IMR-90 (cell line): ENCODE measurements at regions not wholly inside any gene's neighbourhood (a gene's known extent, or its start where the extent isn't known, plus 50 kb on each side); places are given as distances from the start of the nearest gene placed in this dataset.
A peak's percentile ranks its signal among the peaks of the same experiment; 100 is the strongest.

Source experiments
- ATAC-seq: fragments of 200-7000 bp; cut with Tn5 transposase; 2 replicates; pipeline ENCODE4 v1.9.1; 2020; ENCODE audit warnings: low read depth, mild to moderate bottlenecking, moderate library complexity
- BruUV-seq: library from RNA; stranded (reverse); fragments of 400-500 nt; replicated peaks from 2 replicates; lab custom pipeline; 2021; lab: Mats Ljungman, UMichigan
- CTCF ChIA-PET: fragments of 300-600 bp; formaldehyde crosslinking; extraction: SDS; loops from one replicate; lab custom pipeline; 2021; ENCODE audit warnings: antibody characterized with exemption; lab: Yijun Ruan, JAX
- POLR2A ChIA-PET: fragments of 300-600 bp; sonication (Branson Sonifier 250); formaldehyde crosslinking; loops from one replicate; lab custom pipeline; 2022; ENCODE audit warnings: antibody characterized with exemption; ENCODE audit not compliant: unreplicated experiment; lab: Charles Lee
- DNase-seq: peaks from one replicate; pipeline ENCODE4 v3.0.0; 2013
- H2AFZ ChIP-seq: replicated peaks from 2 replicates; pipeline ENCODE3; 2013; ENCODE audit warnings: low read length, mild to moderate bottlenecking; ENCODE audit not compliant: poor library complexity
- H2AK5ac ChIP-seq: 2 replicates; pipeline ENCODE4 v1.6.1; 2013; ENCODE audit warnings: low read depth, low read length, inconsistent platforms
- H2AK9ac ChIP-seq: replicated peaks from 2 replicates; pipeline ENCODE3; 2013; ENCODE audit warnings: mild to moderate bottlenecking, low read depth, low read length, moderate library complexity; ENCODE audit not compliant: poor library complexity
- H2BK120ac ChIP-seq: 2 replicates; pipeline ENCODE4 v1.6.1; 2013; ENCODE audit warnings: low read depth, low read length, inconsistent platforms
- H2BK15ac ChIP-seq: 3 replicates; pipeline ENCODE4 v1.6.1; 2013; ENCODE audit warnings: low read depth, low read length, inconsistent platforms
- H2BK20ac ChIP-seq: 2 replicates; pipeline ENCODE4 v1.6.1; 2013; ENCODE audit warnings: low read depth, mild to moderate bottlenecking, inconsistent platforms, low read length, moderate library complexity
- H2BK5ac ChIP-seq: 2 replicates; pipeline ENCODE4 v1.6.1; 2013; ENCODE audit warnings: mild to moderate bottlenecking, low read depth, low read length, inconsistent platforms; ENCODE audit not compliant: poor library complexity, severe bottlenecking
- H3K14ac ChIP-seq: replicated peaks from 2 replicates; pipeline ENCODE4 v1.6.1; 2013; ENCODE audit warnings: low read depth, low read length, inconsistent platforms
- H3K18ac ChIP-seq: 2 replicates; pipeline ENCODE4 v1.6.1; 2013; ENCODE audit warnings: low read depth, low read length, control low read depth
- H3K23ac ChIP-seq: 2 replicates; pipeline ENCODE4 v1.6.1; 2013; ENCODE audit warnings: low read depth, low read length, inconsistent platforms
- H3K27ac ChIP-seq: 2 replicates; pipeline ENCODE4 v1.5.1; 2013; ENCODE audit warnings: mild to moderate bottlenecking, control low read depth, low read length; ENCODE audit not compliant: insufficient read depth
- H3K27me3 ChIP-seq: 2 replicates; pipeline ENCODE4 v1.6.1; 2013; ENCODE audit warnings: low read length; ENCODE audit not compliant: control insufficient read depth, insufficient read depth
- H3K36me3 ChIP-seq: 2 replicates; pipeline ENCODE4 v1.6.1; 2013; ENCODE audit warnings: low read length, mixed read lengths; ENCODE audit not compliant: control insufficient read depth, insufficient read depth
- H3K4ac ChIP-seq: 2 replicates; pipeline ENCODE4 v1.6.1; 2013; ENCODE audit warnings: low read depth, low read length, inconsistent platforms
- H3K4me1 ChIP-seq: 2 replicates; pipeline ENCODE4 v1.6.1; 2013; ENCODE audit warnings: low read length, mixed read lengths; ENCODE audit not compliant: control insufficient read depth, insufficient read depth
- H3K4me2 ChIP-seq: 2 replicates; pipeline ENCODE4 v1.6.1; 2013; ENCODE audit warnings: low read depth, mild to moderate bottlenecking, control low read depth, low read length, moderate library complexity
- H3K4me3 ChIP-seq: 2 replicates; pipeline ENCODE4 v1.5.1; 2013; ENCODE audit warnings: low read depth, mild to moderate bottlenecking, control low read depth, low read length, moderate library complexity; ENCODE audit not compliant: insufficient read depth
- H3K56ac ChIP-seq: 2 replicates; pipeline ENCODE4 v1.6.1; 2013; ENCODE audit warnings: low read length, inconsistent platforms; ENCODE audit not compliant: insufficient read depth; ENCODE audit errors: extremely low read depth
- H3K79me1 ChIP-seq, 2 experiments: 2 replicates each; pipeline ENCODE4 v1.6.1; 2013; ENCODE audit warnings: low read length in 2 of 2, inconsistent platforms in 1 of 2, low read depth in 1 of 2
- H3K9ac ChIP-seq: 2 replicates; pipeline ENCODE4 v1.6.1; 2013; ENCODE audit warnings: low read depth, low read length, control low read depth
- H3K9me1 ChIP-seq: 2 replicates; pipeline ENCODE4 v1.6.1; 2013; ENCODE audit warnings: low read length, inconsistent platforms; ENCODE audit not compliant: insufficient read depth
- H3K9me3 ChIP-seq: 2 replicates; pipeline ENCODE4 v1.6.1; 2013; ENCODE audit warnings: low read length; ENCODE audit not compliant: control insufficient read depth, insufficient read depth
- H4K20me1 ChIP-seq: 2 replicates; pipeline ENCODE4 v1.6.1; 2013; ENCODE audit warnings: low read length, inconsistent platforms; ENCODE audit not compliant: insufficient read depth
- H4K5ac ChIP-seq: 2 replicates; pipeline ENCODE4 v1.6.1; 2013; ENCODE audit warnings: mild to moderate bottlenecking, low read depth, low read length, control low read depth
- H4K8ac ChIP-seq, 2 experiments: 2 replicates each; pipeline ENCODE4 v1.6.1; 2013; ENCODE audit warnings: low read depth in 2 of 2, low read length in 2 of 2, control low read depth in 1 of 2, inconsistent platforms in 1 of 2
- H4K91ac ChIP-seq: 2 replicates; pipeline ENCODE4 v1.6.1; 2013; ENCODE audit warnings: low read depth, low read length, inconsistent platforms; ENCODE audit not compliant: insufficient read depth
- CEBPB ChIP-seq: IDR thresholded peaks from 2 replicates; pipeline ENCODE4 v1.6.1; 2012; ENCODE audit warnings: low read depth, low read length, improper control_type of control experiment
- RAD21 ChIP-seq: IDR thresholded peaks from 2 replicates; pipeline ENCODE4 v1.6.1; 2012; ENCODE audit warnings: low read length, improper control_type of control experiment
- dilution Hi-C: fragments of 300-500 bp; cut with HindIII; formaldehyde crosslinking; loops from one replicate; pipeline ENCODE4 v1.14.3; 2018; ENCODE audit warnings: low sequenced_read_pairs; ENCODE audit not compliant: unreplicated experiment
- in situ Hi-C: fragments of 300-500 bp; cut with MboI; formaldehyde crosslinking; loops from 3 replicates; pipeline ENCODE4 v1.14.3; 2019; ENCODE audit warnings: low sequenced_read_pairs, inconsistent platforms, mixed read lengths
- intact Hi-C: fragments of 100-400 bp; cut with micrococcal nuclease; formaldehyde crosslinking; loops from 2 replicates; pipeline ENCODE4 v1.10.0; 2022

DNA sequence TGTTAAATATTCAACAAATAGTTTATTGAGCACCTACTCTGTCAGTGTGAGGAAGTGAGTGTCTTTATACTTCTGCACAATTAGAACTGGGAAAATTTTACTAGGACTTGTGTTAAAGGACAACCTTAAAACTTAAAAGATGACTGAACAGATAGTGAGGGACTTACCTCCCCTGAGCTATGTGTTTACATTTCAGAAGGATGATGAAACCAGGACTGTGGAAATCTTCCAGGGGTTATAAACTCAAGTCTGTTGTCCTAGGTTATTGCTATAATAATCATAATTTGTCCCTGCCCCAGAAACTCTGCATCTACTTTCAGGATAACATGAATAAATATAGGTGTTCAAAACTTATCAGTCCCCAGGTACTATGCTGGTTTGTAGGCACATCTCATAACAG lies 261.0 kb upstream of the MKLN1 start:
- ATAC-seq, result peak; percentile 21; the same call in 1 of the 2 replicates
- Histone ChIP-seq H3K4me2 (peak overlapping the region; percentile 31; the same call in 1 of the 2 replicates), H4K5ac (no peak overlapping the region), H3K27me3 (no peaks in the 10 kb centered on the region), H4K8ac (no peak overlapping the region; a peak in 1 of 4 replicates), H3K18ac (no peak overlapping the region), H2BK20ac (peak overlapping the region; percentile 60; the same call in 1 of the 2 replicates), H2BK5ac (peak overlapping the region; percentile 10), H3K4me1 (peaks cover 7% of the 10 kb centered on the region), H2AK5ac (no peak overlapping the region), H3K56ac (no peak overlapping the region), H4K20me1 (peaks cover 22% of the 10 kb centered on the region; the same call in 1 of the 2 replicates), H4K91ac (no peak overlapping the region), H3K9me3 (no peaks in the 10 kb centered on the region), H2AK9ac (no peak overlapping the region), H3K4ac (0 out of 2 replicates have a peak overlapping the region, but pooled peaks have one; percentile 24), H3K4me3 (no peak overlapping the region), H3K9me1 (peaks cover 7% of the 10 kb centered on the region), H3K79me1 (peaks cover 19 to 48% of the 10 kb centered on the region in 2 experiments), H2BK15ac (peak overlapping the region; percentile 15; the same call in 1 of the 3 replicates), H3K9ac (no peak overlapping the region), H2AFZ (no peak overlapping the region), H3K14ac (no peak overlapping the region), H3K27ac (no peak overlapping the region), H3K36me3 (no peaks in the 10 kb centered on the region), H3K23ac (no peak overlapping the region), H2BK120ac (no peak overlapping the region; the same call in 1 of the 2 replicates)
- in situ Hi-C loops, result no loop called here
- TF ChIP-seq CEBPB, result peak; percentile 58; the same call in 1 of the 2 replicates
- no peak for TF ChIP-seq RAD21
- ChIA-PET POLR2A (no interaction called here), CTCF (interaction anchor here (0.5 kb wide), 1 partner anchor 447 kb away, joined by 3 read pairs; no protein-coding TSS in a partner anchor)
- intact Hi-C loops, result loop anchor here (5.0 kb wide), 2 partner anchors 96 to 261 kb away; partner anchors contain the start of gene MKLN1
- BruUV-seq, result no TSS peak
- dilution Hi-C loops, result no loop called here
- peak; percentile 65 for DNase-seq
